HepG2 (cell line): ENCODE measurements at regions not wholly inside any gene's neighbourhood (a gene's known extent, or its start where the extent isn't known, plus 50 kb on each side); places are given as distances from the start of the nearest gene placed in this dataset.

Experiments used
- ATAC-seq: fragments of 200-7000 bp; cut with Tn5 transposase; 3 replicates; pipeline ENCODE4 v1.9.1; 2020; ENCODE audit warnings: mild to moderate bottlenecking, moderate library complexity
- BruUV-seq: library from RNA; stranded (reverse); fragments of 400-500 nt; replicated peaks from 2 replicates; lab custom pipeline; 2021; lab: Mats Ljungman, UMichigan
- CTCF ChIA-PET: fragments of 300-600 bp; formaldehyde crosslinking; extraction: SDS; loops from one replicate; lab custom pipeline; 2021; ENCODE audit warnings: low total read pairs, inconsistent platforms, low intra/inter-chr PET ratio; lab: Yijun Ruan, JAX
- POLR2A ChIA-PET: fragments of 350-600 bp; sonication (Branson Sonifier 250); formaldehyde crosslinking; loops from one replicate; lab custom pipeline; 2020; ENCODE audit warnings: antibody characterized with exemption, inconsistent platforms; lab: Yijun Ruan, JAX
- DNase-seq: peaks from one replicate; pipeline ENCODE4 v3.0.0-alpha.2; 2015; ENCODE audit warnings: low spot score
- FAIRE-seq: peaks from 3 replicates; lab custom pipeline; 2011; peaks lifted over from hg19 to GRCh38; lab: Jason Lieb, UNC
- H2AFZ ChIP-seq: one replicate; pipeline ENCODE4 v1.6.1; 2011; ENCODE audit warnings: low read length, inconsistent platforms
- H3K27ac ChIP-seq: fragments of 300-600 bp; 3 replicates; pipeline ENCODE4 v1.8.0; 2011; ENCODE audit warnings: mixed run types, mild to moderate bottlenecking, mixed read lengths, low read length, inconsistent platforms; ENCODE audit not compliant: insufficient read depth; ENCODE audit errors: extremely low read length
- H3K27me3 ChIP-seq, 2 experiments: fragments of 200-600 bp in 1 of 2; 2 replicates in 1 of 2; 3 replicates in 1 of 2; pipeline versions ENCODE4 v1.6.0 to v1.8.0; 2011; ENCODE audit warnings: low read length in 2 of 2, mild to moderate bottlenecking in 2 of 2, moderate library complexity in 2 of 2, inconsistent platforms in 1 of 2; ENCODE audit not compliant: insufficient read depth in 2 of 2, control insufficient read depth in 1 of 2
- H3K36me3 ChIP-seq, 2 experiments: fragments of 200-600 bp in 1 of 2; replicated peaks in 1 of 2; 2 replicates in 1 of 2; 3 replicates in 1 of 2; pipeline versions ENCODE4 v1.5.1 to v1.8.0; 2011; ENCODE audit warnings: low read length in 2 of 2, inconsistent platforms in 1 of 2; ENCODE audit not compliant: insufficient read depth in 2 of 2, control insufficient read depth in 1 of 2
- H3K4me1 ChIP-seq: 2 replicates; pipeline ENCODE4 v1.5.1; 2012; ENCODE audit warnings: low read length, inconsistent platforms; ENCODE audit not compliant: insufficient read depth
- H3K4me2 ChIP-seq: 2 replicates; pipeline ENCODE4 v1.6.0; 2011; ENCODE audit warnings: low read depth, low read length, inconsistent platforms
- H3K4me3 ChIP-seq, 3 experiments: fragments of 200-600 bp in 1 of 3; sonication (generic), shearing (Covaris generic) in 1 of 3; replicated peaks in 1 of 3; 2 replicates each; pipeline ENCODE4 v1.5.1; 2011 to 2016; ENCODE audit warnings: low read length in 3 of 3, inconsistent platforms in 2 of 3, low read depth in 2 of 3, mild to moderate bottlenecking in 2 of 3, control low read depth in 1 of 3, mixed read lengths in 1 of 3; ENCODE audit not compliant: insufficient read depth in 1 of 3
- H3K79me2 ChIP-seq: one replicate; pipeline ENCODE4 v1.6.1; 2011; ENCODE audit warnings: low read length, inconsistent platforms; ENCODE audit not compliant: insufficient read depth
- H3K9ac ChIP-seq: 2 replicates; pipeline ENCODE4 v1.6.0; 2011; ENCODE audit warnings: mild to moderate bottlenecking, low read depth, low read length, inconsistent platforms; ENCODE audit not compliant: insufficient read depth
- H3K9me3 ChIP-seq: 2 replicates; pipeline ENCODE4 v1.5.1; 2012; ENCODE audit warnings: mild to moderate bottlenecking, low read length
- H4K20me1 ChIP-seq: 2 replicates; pipeline ENCODE4 v1.6.0; 2011; ENCODE audit warnings: inconsistent platforms, mild to moderate bottlenecking, low read length, moderate library complexity; ENCODE audit not compliant: insufficient read depth
- ATF5 ChIP-seq: sonication (generic); formaldehyde crosslinking; IDR thresholded peaks from 2 replicates; pipeline ENCODE4 v1.4.0; 2020; ENCODE audit warnings: mild to moderate bottlenecking, low read depth, missing genetic modification reagents
- DRAP1 ChIP-seq: IDR thresholded peaks from 2 replicates; pipeline ENCODE4 v1.6.1; 2016; ENCODE audit warnings: missing genetic modification reagents, missing compliant biosample characterization
- FOXA3 ChIP-seq: IDR thresholded peaks from 2 replicates; pipeline ENCODE4 v1.6.1; 2016; ENCODE audit warnings: missing genetic modification reagents, missing compliant biosample characterization
- GATAD1 ChIP-seq: IDR thresholded peaks from 2 replicates; pipeline ENCODE4 v1.6.1; 2016; ENCODE audit warnings: missing genetic modification reagents, missing compliant biosample characterization
- GLI4 ChIP-seq: sonication (generic); formaldehyde crosslinking; IDR thresholded peaks from 2 replicates; pipeline ENCODE4 v1.5.1; 2020; ENCODE audit warnings: missing genetic modification reagents, mild to moderate bottlenecking, moderate library complexity, borderline replicate concordance
- PCBP1 ChIP-seq: fragments of 200-400 bp; formaldehyde crosslinking; IDR thresholded peaks from 2 replicates; pipeline ENCODE4 v1.6.1; 2017; ENCODE audit warnings: mild to moderate bottlenecking, low read depth, low read length, borderline replicate concordance
- RBM39 ChIP-seq: fragments of 200-400 bp; formaldehyde crosslinking; IDR thresholded peaks from one replicate; pipeline ENCODE4 v1.6.1; 2018; ENCODE audit warnings: antibody characterized with exemption, mild to moderate bottlenecking, low read depth, low read length; ENCODE audit not compliant: poor library complexity, severe bottlenecking
- SNAPC5 ChIP-seq: sonication (generic); formaldehyde crosslinking; IDR thresholded peaks from 2 replicates; pipeline ENCODE4 v1.8.1; 2023; ENCODE audit warnings: mild to moderate bottlenecking, missing genetic modification reagents, borderline replicate concordance
- SRY ChIP-seq: sonication (generic); formaldehyde crosslinking; IDR thresholded peaks from 2 replicates; pipeline ENCODE4 v1.8.0; 2022; ENCODE audit warnings: mild to moderate bottlenecking, missing genetic modification reagents
- U2AF1 ChIP-seq: fragments of 200-400 bp; formaldehyde crosslinking; optimal IDR thresholded peaks from 2 replicates; pipeline ENCODE3; 2017; ENCODE audit warnings: mild to moderate bottlenecking, low read depth, low read length
- ZBTB2 ChIP-seq: sonication (generic); formaldehyde crosslinking; IDR thresholded peaks from 2 replicates; pipeline ENCODE4 v1.8.0; 2022; ENCODE audit warnings: low read depth, missing genetic modification reagents
- ZNF460 ChIP-seq: sonication (generic); formaldehyde crosslinking; IDR thresholded peaks from 2 replicates; pipeline ENCODE4 v1.5.1; 2020; ENCODE audit warnings: missing genetic modification reagents, mild to moderate bottlenecking, borderline replicate concordance
- ZNF552 ChIP-seq: sonication (generic); formaldehyde crosslinking; IDR thresholded peaks from 2 replicates; pipeline ENCODE4 v1.9.0; 2022; ENCODE audit warnings: missing genetic modification reagents, mild to moderate bottlenecking, borderline replicate concordance
- ZNF556 ChIP-seq: sonication (generic); formaldehyde crosslinking; IDR thresholded peaks from 2 replicates; pipeline ENCODE4 v1.4.0; 2020; ENCODE audit warnings: mild to moderate bottlenecking, missing genetic modification reagents, borderline replicate concordance
- ZNF616 ChIP-seq: sonication (generic); formaldehyde crosslinking; IDR thresholded peaks from 2 replicates; pipeline ENCODE4 v1.5.0; 2020; ENCODE audit warnings: low read depth, mild to moderate bottlenecking, missing genetic modification reagents
- ZNF788 ChIP-seq: sonication (generic); formaldehyde crosslinking; IDR thresholded peaks from 2 replicates; pipeline ENCODE4 v1.5.0; 2020; ENCODE audit warnings: mild to moderate bottlenecking, missing genetic modification reagents, borderline replicate concordance
- ZSCAN9 ChIP-seq: IDR thresholded peaks from 2 replicates; pipeline ENCODE4 v1.6.1; 2016; ENCODE audit warnings: borderline replicate concordance
- ZZZ3 ChIP-seq: sonication (generic); formaldehyde crosslinking; IDR thresholded peaks from 2 replicates; pipeline ENCODE4 v1.4.0; 2020; ENCODE audit warnings: missing genetic modification reagents, mild to moderate bottlenecking, borderline replicate concordance
- WGBS: methylation state at CpG from one replicate; pipeline ENCODE4 v1.1.6; 2017; ENCODE audit warnings: low lambda C conversion rate; 5-methylcytosine and 5-hydroxymethylcytosine counted together
- in situ Hi-C: cut with HindIII; loops from 2 replicates; pipeline ENCODE4 v1.10.0; 2017; ENCODE audit warnings: low pct_unique_long_range_greater_than_20kb; ENCODE audit not compliant: extremely low pct_ligation_motif_present
- intact Hi-C: fragments of 100-400 bp; cut with micrococcal nuclease; formaldehyde crosslinking; loops from one replicate; pipeline ENCODE4 v1.10.0; 2022; ENCODE audit not compliant: unreplicated experiment

GRCh38 chr11:29900382-29900781, 116.4 kb downstream of the KCNA4 start:
- in situ Hi-C loops = no loop called here
- H3K27ac ChIP-seq = no peak overlapping the region
- BruUV-seq = no TSS peak
- H3K4me1 ChIP-seq = no peaks in the 10 kb centered on the region
- CTCF ChIA-PET = no interaction called here
- intact Hi-C loops = no loop called here
- H2AFZ ChIP-seq = no peak overlapping the region
- DNase-seq = no peak
- ATAC-seq = no peak
- H3K4me2 ChIP-seq = no peak overlapping the region
- TF ChIP-seq GLI4 = no peak
- no peak for TF ChIP-seq FOXA3
- TF ChIP-seq GATAD1 = no peak
- no peak for TF ChIP-seq ZZZ3
- no peak for TF ChIP-seq U2AF1
- no peak for TF ChIP-seq ZSCAN9 (CRISPR knock-in tag)
- TF ChIP-seq RBM39 = no peak
- TF ChIP-seq, all 625 proteins: peak for 0
- Histone ChIP-seq H3K36me3 (no peaks in the 10 kb centered on the region), H3K79me2 (no peaks in the 10 kb centered on the region), H3K4me3 (no peak overlapping the region), H3K9me3 (peaks cover 67% of the 10 kb centered on the region), H3K9ac (no peak overlapping the region), H4K20me1 (no peaks in the 10 kb centered on the region), H3K27me3 (no peaks in the 10 kb centered on the region)
- no peak for FAIRE-seq
- POLR2A ChIA-PET = no interaction called here

- no peak for FAIRE-seq
- no peak for TF ChIP-seq ZNF552 (CRISPR knock-in tag)
- TF ChIP-seq SNAPC5 (CRISPR knock-in tag) = no peak
- TF ChIP-seq ZNF616 (CRISPR knock-in tag) = no peak
- TF ChIP-seq ATF5 (CRISPR knock-in tag) = no peak
- TF ChIP-seq ZNF460 = no peak
- TF ChIP-seq SRY (CRISPR knock-in tag) = no peak
- TF ChIP-seq PCBP1 = no peak
- TF ChIP-seq ZBTB2 = no peak
- no peak for TF ChIP-seq ZNF788 (CRISPR knock-in tag)
- no peak for TF ChIP-seq DRAP1
- TF ChIP-seq ZNF556 (CRISPR knock-in tag) = no peak
Measured at GRCh38 chr11:29879560-29879959, 137.3 kb downstream of the KCNA4 start.

More at GRCh38 chr11:29879560-29879959, 137.3 kb downstream of the KCNA4 start:
- H3K79me2 ChIP-seq = no peaks in the 10 kb centered on the region
- no peaks in the 10 kb centered on the region for H3K36me3 ChIP-seq
- intact Hi-C loops = no loop called here
- H3K4me3 ChIP-seq = no peak overlapping the region
- no peak for ATAC-seq
- ChIA-PET CTCF (no interaction called here), POLR2A (no interaction called here)
- H4K20me1 ChIP-seq = no peaks in the 10 kb centered on the region
- WGBS = 1% methylated on average over 6 of the region's 6 CpGs
- peaks cover 79% of the 10 kb centered on the region for H3K9me3 ChIP-seq
- H3K27me3 ChIP-seq = no peaks in the 10 kb centered on the region
- no peak overlapping the region for H3K4me2 ChIP-seq
- H2AFZ ChIP-seq = no peak overlapping the region
- BruUV-seq = no TSS peak
- no peak for DNase-seq
- in situ Hi-C loops = no loop called here
- H3K27ac ChIP-seq = no peak overlapping the region
- no peaks in the 10 kb centered on the region for H3K4me1 ChIP-seq
- H3K9ac ChIP-seq = no peak overlapping the region
